AG04449 (cell line): ENCODE measurements at regions not wholly inside any gene's neighbourhood (a gene's known extent, or its start where the extent isn't known, plus 50 kb on each side); places are given as distances from the start of the nearest gene placed in this dataset.
"Not testable (repeated sequence)": the region's sequence is repeated elsewhere in the genome, so short reads cannot be mapped to it uniquely, and the experiment has no call there.

ENCODE experiments used
- CTCF ChIA-PET: fragments of 350-600 bp; formaldehyde crosslinking; extraction: SDS; loops from one replicate; lab custom pipeline; 2021; ENCODE audit warnings: antibody characterized with exemption; lab: Yijun Ruan, JAX
- POLR2A ChIA-PET: fragments of 400-600, 350-600 bp; formaldehyde crosslinking; extraction: SDS; loops from one replicate; lab custom pipeline; 2020; ENCODE audit warnings: antibody characterized with exemption, inconsistent platforms; lab: Yijun Ruan, JAX
- DNase-seq: peaks from one replicate; pipeline ENCODE4 v3.0.0-alpha.2; 2010; ENCODE audit warnings: low read depth, low spot score
- H3K4me3 ChIP-seq: 2 replicates; pipeline ENCODE4 v1.5.1; 2011; ENCODE audit warnings: low read depth, mild to moderate bottlenecking, control low read depth, low read length
- CTCF ChIP-seq: IDR thresholded peaks from one replicate; pipeline ENCODE4 v1.5.1; 2011; ENCODE audit warnings: mild to moderate bottlenecking, moderate library complexity, low read length, control low read depth, inconsistent platforms; ENCODE audit not compliant: insufficient read depth; ENCODE audit errors: missing control alignments

GRCh38 chr5:103389357-103389756 is 130.8 kb downstream of the MACIR start:
- CTCF ChIA-PET = no interaction called here
- no peak for TF ChIP-seq CTCF
- no peak for DNase-seq
- no peak overlapping the region for H3K4me3 ChIP-seq
- POLR2A ChIA-PET = no interaction called here

- no peak overlapping the region for H3K4me3 ChIP-seq
- POLR2A ChIA-PET = no interaction called here
- no peak for DNase-seq
- CTCF ChIA-PET = no interaction called here
- TF ChIP-seq CTCF = no peak
Observed at GRCh38 chr5:103385722-103386121, 127.2 kb downstream of the MACIR start.

GRCh38 chr5:103377638-103378037 is 119.1 kb downstream of the MACIR start:
- H3K4me3 ChIP-seq, POLR2A ChIA-PET, CTCF ChIA-PET: not testable (repeated sequence)

GRCh38 chr5:103375863-103376591 is 117.5 kb downstream of the MACIR start:
- ChIA-PET POLR2A (no interaction called here), CTCF (interaction anchor here (1.0 kb wide), 1 partner anchor 17 kb away, joined by 3 read pairs; no protein-coding TSS in a partner anchor)
- H3K4me3 ChIP-seq = no peak overlapping the region
- DNase-seq = no peak
- TF ChIP-seq CTCF = no peak

More at GRCh38 chr5:103377638-103378037, 119.1 kb downstream of the MACIR start:
- not testable (repeated sequence) for DNase-seq

- no peak overlapping the region for H3K4me3 ChIP-seq
- POLR2A ChIA-PET = no interaction called here
- DNase-seq = peak; percentile 65
- CTCF ChIA-PET = interaction anchor here (1.0 kb wide), 1 partner anchor 18 kb away, joined by 3 read pairs; no protein-coding TSS in a partner anchor
- no peak for TF ChIP-seq CTCF
Observed at GRCh38 chr5:103375350-103375749, 116.8 kb downstream of the MACIR start.

- no peak overlapping the region for H3K4me3 ChIP-seq
- DNase-seq = no peak
- POLR2A ChIA-PET = no interaction called here
- TF ChIP-seq CTCF = no peak
- CTCF ChIA-PET = no interaction called here
Observed at GRCh38 chr5:103374473-103374963, 116.0 kb downstream of the MACIR start.
